A549 (cell line): ENCODE measurements at regions not wholly inside any gene's neighbourhood (a gene's known extent, or its start where the extent isn't known, plus 50 kb on each side); places are given as distances from the start of the nearest gene placed in this dataset.

Source experiments
- CBX2 ChIP-seq: fragments of 200-600 bp; sonication (generic); IDR thresholded peaks from 2 replicates; pipeline ENCODE4 v1.6.1; 2016; ENCODE audit warnings: low read depth, mild to moderate bottlenecking, borderline replicate concordance
- CEBPB ChIP-seq, 2 experiments: fragments of >200 bp in 1 of 2; sonication (Bioruptor Twin) in 1 of 2; formaldehyde crosslinking in 1 of 2; IDR thresholded peaks; 2 replicates each; pipeline ENCODE4 v1.6.1; 2012 to 2016
- CHD4 ChIP-seq: fragments of 200-600 bp; sonication (generic); IDR thresholded peaks from 2 replicates; pipeline ENCODE4 v1.6.1; 2016; ENCODE audit warnings: antibody characterized with exemption, mild to moderate bottlenecking, borderline replicate concordance
- CTCF ChIP-seq: fragments of >200 bp; sonication (Bioruptor Twin); formaldehyde crosslinking; IDR thresholded peaks from 3 replicates; pipeline ENCODE4 v1.5.1; 2016
- EP300 ChIP-seq, 2 experiments: fragments of >200 bp; sonication (Bioruptor Twin); formaldehyde crosslinking; IDR thresholded peaks; 2 replicates in 1 of 2; 3 replicates in 1 of 2; pipeline ENCODE4 v1.6.1; 2016 to 2017
- JUN ChIP-seq, 2 experiments: fragments of >200 bp; sonication (Bioruptor Twin); formaldehyde crosslinking; IDR thresholded peaks; 2 replicates in 1 of 2; 3 replicates in 1 of 2; pipeline ENCODE4 v1.6.1; 2016 to 2017
- JUNB ChIP-seq: fragments of >200 bp; sonication (Bioruptor Twin); formaldehyde crosslinking; IDR thresholded peaks from 2 replicates; pipeline ENCODE4 v1.6.1; 2016
- POLR2A ChIP-seq: IDR thresholded peaks from 2 replicates; pipeline ENCODE4 v1.6.1; 2012; ENCODE audit warnings: mild to moderate bottlenecking, low read length
- RCOR1 ChIP-seq: fragments of 150-350 bp; IDR thresholded peaks from 2 replicates; pipeline ENCODE4 v1.6.1; 2014; ENCODE audit warnings: antibody characterized with exemption, low read length, low read depth
- TF ChIP-seq, protein P1 (sequence below): fragments of 450-650 bp; IDR thresholded peaks from 2 replicates; pipeline ENCODE4 v1.6.1; 2014; ENCODE audit warnings: antibody characterized with exemption

DNA sequence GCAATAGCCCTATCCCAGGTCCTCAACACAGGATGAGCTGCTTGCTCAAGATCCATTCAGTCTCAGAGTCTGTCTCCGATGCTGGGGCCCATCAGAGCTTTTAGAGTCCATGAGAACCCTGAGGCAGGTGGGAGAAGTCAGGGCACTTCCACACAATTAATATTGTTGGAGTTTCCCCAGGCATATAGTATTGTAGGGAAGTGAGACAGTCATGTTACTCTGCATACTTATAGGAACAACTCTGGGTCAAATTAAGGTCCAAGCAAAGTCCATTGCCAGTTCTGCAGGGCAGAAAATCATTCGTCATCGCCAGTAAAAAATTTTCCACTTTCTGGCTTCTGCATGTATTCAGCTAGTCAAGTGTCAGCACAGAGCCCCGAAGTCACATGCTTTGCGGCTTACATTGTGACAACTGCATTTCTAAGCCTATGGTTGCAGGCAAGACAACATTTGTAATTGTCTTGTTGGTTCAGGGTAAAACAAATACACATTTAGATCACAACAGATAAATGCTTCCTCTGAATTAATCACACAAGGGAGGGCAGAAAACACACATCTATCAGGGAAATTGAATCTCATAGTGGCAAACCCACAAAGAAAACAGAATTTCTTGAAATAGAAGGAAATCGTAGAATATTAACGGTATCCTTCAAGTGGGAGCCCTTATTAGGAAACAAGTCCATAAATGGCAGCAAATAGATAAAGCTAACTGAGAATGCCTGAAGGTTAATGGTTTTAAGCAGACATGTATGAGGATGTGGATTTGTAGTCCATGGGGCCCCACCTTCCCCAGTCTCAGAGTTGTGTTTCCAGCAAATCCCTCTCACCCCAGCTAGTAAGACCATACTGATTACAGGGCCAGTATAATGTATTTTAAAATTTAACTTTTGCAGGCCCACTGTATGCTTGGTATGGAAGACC, 412.1 kb upstream of the RASGEF1B start:
- TF ChIP-seq RCOR1 (no peak), POLR2A (no peak), CBX2 (no peak), EP300 (IDR thresholded peaks at IDR 0.05) (no peak), CEBPB (IDR thresholded peaks at IDR 0.05) (no peak), CTCF (no peak), CHD4 (no peak), JUN (IDR thresholded peaks at IDR 0.05) (no peak), JUNB (no peak)
- TF ChIP-seq, protein P1, sequence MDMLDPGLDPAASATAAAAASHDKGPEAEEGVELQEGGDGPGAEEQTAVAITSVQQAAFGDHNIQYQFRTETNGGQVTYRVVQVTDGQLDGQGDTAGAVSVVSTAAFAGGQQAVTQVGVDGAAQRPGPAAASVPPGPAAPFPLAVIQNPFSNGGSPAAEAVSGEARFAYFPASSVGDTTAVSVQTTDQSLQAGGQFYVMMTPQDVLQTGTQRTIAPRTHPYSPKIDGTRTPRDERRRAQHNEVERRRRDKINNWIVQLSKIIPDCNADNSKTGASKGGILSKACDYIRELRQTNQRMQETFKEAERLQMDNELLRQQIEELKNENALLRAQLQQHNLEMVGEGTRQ: no peak
